IMR-90 (cell line): ENCODE measurements at regions not wholly inside any gene's neighbourhood (a gene's known extent, or its start where the extent isn't known, plus 50 kb on each side); places are given as distances from the start of the nearest gene placed in this dataset.

ENCODE experiments used
- BHLHE40 ChIP-seq: fragments of 150-350 bp; IDR thresholded peaks from 2 replicates; pipeline ENCODE4 v1.6.1; 2016; ENCODE audit warnings: mild to moderate bottlenecking, low read depth, low read length
- CHD1 ChIP-seq: IDR thresholded peaks from 2 replicates; pipeline ENCODE4 v1.6.1; 2012; ENCODE audit warnings: low read depth, low read length, improper control_type of control experiment
- CTCF ChIP-seq: conservative IDR thresholded peaks from 2 replicates; pipeline ENCODE4 v1.5.1; 2012; ENCODE audit warnings: mild to moderate bottlenecking, low read depth, low read length, improper control_type of control experiment
- ELK1 ChIP-seq: fragments of 150-350 bp; IDR thresholded peaks from 2 replicates; pipeline ENCODE4 v1.6.1; 2016; ENCODE audit warnings: low read depth, mild to moderate bottlenecking, low read length, moderate library complexity, borderline replicate concordance
- FOS ChIP-seq: fragments of 150-350 bp; IDR thresholded peaks from 2 replicates; pipeline ENCODE4 v1.6.1; 2016; ENCODE audit warnings: low read depth, low read length
- MAFK ChIP-seq: IDR thresholded peaks from 2 replicates; pipeline ENCODE4 v1.6.1; 2012; ENCODE audit warnings: low read depth, low read length, improper control_type of control experiment
- MAZ ChIP-seq: IDR thresholded peaks from 2 replicates; pipeline ENCODE4 v1.6.1; 2012; ENCODE audit warnings: low read depth, mild to moderate bottlenecking, low read length, improper control_type of control experiment, moderate library complexity, borderline replicate concordance
- MXI1 ChIP-seq: IDR thresholded peaks from 2 replicates; pipeline ENCODE4 v1.6.1; 2012; ENCODE audit warnings: low read depth, mild to moderate bottlenecking, low read length, moderate library complexity, borderline replicate concordance
- POLR2A ChIP-seq: IDR thresholded peaks from 2 replicates; pipeline ENCODE4 v1.6.1; 2012; ENCODE audit warnings: mild to moderate bottlenecking, low read depth, low read length
- RAD21 ChIP-seq: IDR thresholded peaks from 2 replicates; pipeline ENCODE4 v1.6.1; 2012; ENCODE audit warnings: low read length, improper control_type of control experiment
- RCOR1 ChIP-seq: IDR thresholded peaks from 2 replicates; pipeline ENCODE4 v1.6.1; 2012; ENCODE audit warnings: mild to moderate bottlenecking, low read length, improper control_type of control experiment; ENCODE audit not compliant: insufficient replicate concordance
- RFX5 ChIP-seq: IDR thresholded peaks from 2 replicates; pipeline ENCODE4 v1.8.0; 2012; ENCODE audit warnings: low read depth, mild to moderate bottlenecking, low read length, moderate library complexity
- SMC3 ChIP-seq: fragments of 150-350 bp; IDR thresholded peaks from 2 replicates; pipeline ENCODE4 v1.6.1; 2016; ENCODE audit warnings: low read depth, mild to moderate bottlenecking, antibody characterized with exemption, low read length, moderate library complexity
- TF ChIP-seq, protein P1 (sequence below): fragments of 150-350 bp; IDR thresholded peaks from 2 replicates; pipeline ENCODE4 v1.6.1; 2017; ENCODE audit warnings: mild to moderate bottlenecking, antibody characterized with exemption, low read length, low read depth

- TF ChIP-seq CTCF (no peak), ELK1 (no peak), RCOR1 (no peak), POLR2A (no peak), BHLHE40 (no peak), MXI1 (no peak), RFX5 (no peak), RAD21 (no peak), CHD1 (no peak), MAZ (no peak), MAFK (no peak), FOS (no peak), SMC3 (no peak)
- TF ChIP-seq, protein P1, sequence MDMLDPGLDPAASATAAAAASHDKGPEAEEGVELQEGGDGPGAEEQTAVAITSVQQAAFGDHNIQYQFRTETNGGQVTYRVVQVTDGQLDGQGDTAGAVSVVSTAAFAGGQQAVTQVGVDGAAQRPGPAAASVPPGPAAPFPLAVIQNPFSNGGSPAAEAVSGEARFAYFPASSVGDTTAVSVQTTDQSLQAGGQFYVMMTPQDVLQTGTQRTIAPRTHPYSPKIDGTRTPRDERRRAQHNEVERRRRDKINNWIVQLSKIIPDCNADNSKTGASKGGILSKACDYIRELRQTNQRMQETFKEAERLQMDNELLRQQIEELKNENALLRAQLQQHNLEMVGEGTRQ: no peak
These were observed 764.3 kb upstream of the AADAT start for GRCh38 chr4:170854097-170854496.
